HUES6 (cell line): ENCODE measurements at regions not wholly inside any gene's neighbourhood (a gene's known extent, or its start where the extent isn't known, plus 50 kb on each side); places are given as distances from the start of the nearest gene placed in this dataset.

Experiments used
- H3K27ac ChIP-seq: 2 replicates; pipeline ENCODE4 v1.7.0; 2013; ENCODE audit warnings: low read depth, mild to moderate bottlenecking, low read length, inconsistent platforms
- H3K27me3 ChIP-seq: 2 replicates; pipeline ENCODE4 v1.6.1; 2013; ENCODE audit warnings: low read length; ENCODE audit not compliant: control insufficient read depth, insufficient read depth
- H3K36me3 ChIP-seq: 2 replicates; pipeline ENCODE4 v1.6.1; 2013; ENCODE audit warnings: low read length; ENCODE audit not compliant: control insufficient read depth, insufficient read depth
- H3K4me1 ChIP-seq: 2 replicates; pipeline ENCODE4 v1.6.1; 2013; ENCODE audit warnings: low read length; ENCODE audit not compliant: control insufficient read depth, insufficient read depth
- H3K4me3 ChIP-seq: 2 replicates; pipeline ENCODE4 v1.5.1; 2013; ENCODE audit warnings: low read depth, low read length
- H3K9ac ChIP-seq: one replicate; pipeline ENCODE4 v1.6.1; 2013; ENCODE audit warnings: mild to moderate bottlenecking, low read length
- H3K9me3 ChIP-seq: 2 replicates; pipeline ENCODE4 v1.6.1; 2013; ENCODE audit warnings: low read depth, low read length; ENCODE audit not compliant: control insufficient read depth, insufficient read depth

GRCh38 chr7:11319491-11320274 lies 346.0 kb downstream of the PHF14 start:
- H3K27ac ChIP-seq: no peak overlapping the region
- no peaks in the 10 kb centered on the region for H3K36me3 ChIP-seq
- no peak overlapping the region for H3K4me3 ChIP-seq
- no peaks in the 10 kb centered on the region for H3K27me3 ChIP-seq
- H3K4me1 ChIP-seq: peaks cover 9% of the 10 kb centered on the region
- no peaks in the 10 kb centered on the region for H3K9me3 ChIP-seq
- no peak overlapping the region for H3K9ac ChIP-seq
